ENCODE measurements at regions not wholly inside any gene's neighbourhood (a gene's known extent, or its start where the extent isn't known, plus 50 kb on each side); places are given as distances from the start of the nearest gene placed in this dataset.

DNA sequence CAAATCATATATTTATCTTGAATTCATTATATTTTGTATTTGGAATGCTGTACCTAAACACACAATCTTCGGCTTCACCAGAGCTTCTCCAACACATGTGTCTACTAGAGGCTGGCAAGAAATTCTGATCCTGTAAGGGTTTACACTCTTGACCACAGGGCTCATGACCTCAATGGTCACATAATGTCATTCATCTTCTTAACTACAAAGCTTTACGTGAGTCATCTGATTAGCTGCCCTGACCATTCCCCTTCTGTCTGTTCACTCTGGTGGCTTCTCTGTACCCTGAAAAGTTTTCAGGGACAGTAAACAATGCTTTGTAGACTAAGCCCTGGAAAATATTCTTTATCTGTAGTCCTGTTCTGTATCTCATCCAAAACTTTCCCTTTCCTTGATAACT, 423.9 kb downstream of the CMPK2 start:
- Mint-ChIP-seq H3K9me3 (no peaks in the 10 kb centered on the region), H3K36me3 (no peaks in the 10 kb centered on the region)
- POLR2A ChIA-PET = no interaction called here

GRCh38 chr2:6442252-6442985, 423.3 kb downstream of the CMPK2 start:
- Mint-ChIP-seq H3K4me3 (no peak overlapping the region), H3K27me3 (peaks cover 0 to 4% (median 0%) of the 10 kb centered on the region in 5 donors), H3K9me3 (no peaks in the 10 kb centered on the region), H3K36me3 (no peaks in the 10 kb centered on the region), H3K4me1 (no peaks in the 10 kb centered on the region), H3K27ac (no peak overlapping the region)
- POLR2A ChIA-PET = no interaction called here
- DNase-seq = no peak
- no peak for ATAC-seq

More for the DNA sequence above, 423.9 kb downstream of the CMPK2 start:
- H3K4me1 Mint-ChIP-seq = no peaks in the 10 kb centered on the region
- no peak overlapping the region for H3K4me3 Mint-ChIP-seq
- no peak for ATAC-seq
- no peak overlapping the region for H3K27ac Mint-ChIP-seq
- H3K27me3 Mint-ChIP-seq = peaks cover 0 to 4% (median 0%) of the 10 kb centered on the region in 5 donors
- no peak for DNase-seq

GRCh38 chr2:6443061-6443823, 422.5 kb downstream of the CMPK2 start:
- Mint-ChIP-seq H3K9me3 (no peaks in the 10 kb centered on the region), H3K36me3 (no peaks in the 10 kb centered on the region), H3K27ac (no peak overlapping the region), H3K4me1 (no peaks in the 10 kb centered on the region), H3K27me3 (peaks cover 0 to 6% (median 4%) of the 10 kb centered on the region in 5 donors), H3K4me3 (no peak overlapping the region)
- ATAC-seq (no peak), DNase-seq (no peak)
- POLR2A ChIA-PET = no interaction called here

DNA sequence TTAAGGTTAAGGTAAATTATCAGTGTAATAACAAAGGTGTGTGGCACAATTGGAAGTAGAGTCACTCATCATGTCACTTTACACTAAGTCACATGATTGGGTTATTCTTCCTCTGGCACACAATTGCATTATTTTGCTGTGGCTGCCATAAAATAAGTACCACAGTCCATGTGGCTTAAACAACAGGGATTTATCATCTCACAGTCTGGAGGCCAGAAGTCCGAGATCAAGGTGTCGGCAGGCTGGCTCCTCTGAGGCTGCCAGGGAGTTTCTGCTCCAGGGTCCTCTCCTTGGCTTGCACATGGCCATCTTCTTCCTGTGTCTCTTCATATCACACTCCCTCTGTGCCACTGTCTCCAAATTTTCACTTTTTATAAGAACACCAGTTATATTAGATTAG, 421.2 kb downstream of the CMPK2 start:
- ATAC-seq (no peak), DNase-seq (no peak)
- Mint-ChIP-seq H3K36me3 (no peaks in the 10 kb centered on the region), H3K27ac (no peak overlapping the region), H3K4me3 (no peak overlapping the region), H3K27me3 (peaks cover 0 to 16% (median 6%) of the 10 kb centered on the region in 5 donors), H3K9me3 (peaks cover 0 to 2% (median 0%) of the 10 kb centered on the region in 9 donors), H3K4me1 (no peaks in the 10 kb centered on the region)
- POLR2A ChIA-PET = no interaction called here

DNA sequence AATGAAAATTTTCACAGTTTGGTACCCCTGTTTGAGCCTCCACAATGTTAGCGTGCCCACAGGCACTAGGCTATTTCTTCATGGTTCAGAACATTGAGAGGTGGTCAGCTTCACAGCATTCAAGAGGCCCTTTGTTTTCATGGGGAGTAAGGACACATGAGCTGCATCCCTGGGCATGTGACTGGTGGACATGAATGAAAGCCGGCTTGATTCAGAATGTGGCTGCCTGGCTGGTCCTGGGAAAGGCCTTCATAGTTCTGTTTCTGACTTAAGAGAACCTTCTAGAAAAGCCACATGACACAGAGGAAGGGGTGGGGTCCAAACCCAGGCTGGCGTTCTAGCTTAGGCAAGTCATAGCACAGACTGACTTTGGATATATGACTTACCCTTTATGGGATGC, 420.6 kb downstream of the CMPK2 start:
- Mint-ChIP-seq H3K4me3 (no peak overlapping the region), H3K36me3 (no peaks in the 10 kb centered on the region), H3K4me1 (no peaks in the 10 kb centered on the region), H3K27me3 (peaks cover 0 to 16% (median 6%) of the 10 kb centered on the region in 5 donors), H3K27ac (no peak overlapping the region), H3K9me3 (peaks cover 0 to 2% (median 0%) of the 10 kb centered on the region in 9 donors)
- POLR2A ChIA-PET = no interaction called here
- ATAC-seq (no peak), DNase-seq (no peak)

DNA sequence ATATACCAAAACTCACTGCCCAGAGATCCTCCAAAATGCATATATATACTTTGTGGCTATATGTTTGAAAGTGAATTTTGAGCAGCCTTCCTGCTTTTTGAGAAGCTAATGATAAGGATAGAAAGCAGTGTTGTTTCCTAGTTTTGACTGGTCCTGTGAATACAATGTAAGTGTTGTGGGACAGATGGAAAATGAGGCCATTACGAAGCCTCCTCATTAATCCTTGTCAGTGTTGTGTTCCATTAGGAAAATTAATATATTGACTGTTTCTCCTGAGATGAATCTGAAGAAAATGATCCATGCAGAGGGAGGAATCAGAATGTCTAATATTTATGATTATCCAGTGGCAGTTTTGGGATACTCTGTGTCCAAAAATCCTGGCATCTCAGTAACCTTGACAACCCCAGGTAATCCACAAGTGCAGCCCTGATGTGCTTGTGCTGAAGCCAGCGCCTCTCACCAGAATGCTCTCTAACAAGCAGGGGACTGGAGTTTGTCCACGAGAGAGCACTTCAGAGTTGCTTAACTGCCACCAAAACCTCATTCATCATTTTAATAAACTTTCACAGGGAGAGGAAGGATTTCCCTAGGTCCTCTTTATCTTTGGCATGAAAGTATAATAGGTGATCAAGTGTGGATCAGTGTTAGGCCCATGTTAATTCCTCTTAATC, 418.6 kb downstream of the CMPK2 start:
- peaks cover 0 to 16% (median 6%) of the 10 kb centered on the region in 5 donors for H3K27me3 Mint-ChIP-seq
- ATAC-seq = no peak
- POLR2A ChIA-PET = no interaction called here

GRCh38 chr2:6448893-6449292, 416.8 kb downstream of the CMPK2 start:
- H3K4me3 Mint-ChIP-seq = no peak overlapping the region
- POLR2A ChIA-PET = no interaction called here
- DNase-seq (no peak), ATAC-seq (no peak)
- H3K27me3 Mint-ChIP-seq = peaks cover 0 to 16% (median 5%) of the 10 kb centered on the region in 5 donors
- no peak overlapping the region for H3K27ac Mint-ChIP-seq
- no peaks in the 10 kb centered on the region for H3K36me3 Mint-ChIP-seq
- no peaks in the 10 kb centered on the region for H3K4me1 Mint-ChIP-seq
- peaks cover 0 to 9% (median 2%) of the 10 kb centered on the region in 9 donors for H3K9me3 Mint-ChIP-seq

More for the DNA sequence above, 418.6 kb downstream of the CMPK2 start:
- DNase-seq = no peak
- Mint-ChIP-seq H3K9me3 (peaks cover 0 to 3% (median 0%) of the 10 kb centered on the region in 9 donors), H3K27ac (no peak overlapping the region), H3K4me1 (no peaks in the 10 kb centered on the region), H3K4me3 (no peak overlapping the region), H3K36me3 (no peaks in the 10 kb centered on the region)

DNA sequence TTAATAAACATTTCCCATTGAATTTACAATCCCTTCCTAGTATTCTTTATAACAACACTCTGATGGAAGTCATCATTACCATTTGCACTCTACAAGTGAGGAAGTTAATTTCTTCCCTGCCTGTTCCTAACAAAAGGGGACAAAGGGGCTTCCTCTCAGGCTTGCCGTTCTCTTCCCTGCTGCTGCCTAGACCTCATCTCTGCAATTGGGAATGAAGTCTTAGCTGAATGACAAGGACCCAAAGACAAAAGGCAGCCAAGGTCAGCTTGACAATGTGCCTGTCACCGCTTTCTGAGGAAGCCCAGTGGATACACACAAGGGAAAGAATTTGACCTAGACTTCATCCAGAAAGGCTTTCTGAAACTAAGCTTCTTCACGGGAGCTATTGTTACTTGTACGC, 416.4 kb downstream of the CMPK2 start:
- no peaks in the 10 kb centered on the region for H3K36me3 Mint-ChIP-seq
- H3K9me3 Mint-ChIP-seq = peaks cover 0 to 9% (median 2%) of the 10 kb centered on the region in 9 donors
- DNase-seq = no peak
- POLR2A ChIA-PET = no interaction called here
- peaks cover 0 to 16% (median 3%) of the 10 kb centered on the region in 5 donors for H3K27me3 Mint-ChIP-seq
- no peak for ATAC-seq
- H3K27ac Mint-ChIP-seq = no peak overlapping the region
- no peak overlapping the region for H3K4me3 Mint-ChIP-seq
- H3K4me1 Mint-ChIP-seq = no peaks in the 10 kb centered on the region

DNA sequence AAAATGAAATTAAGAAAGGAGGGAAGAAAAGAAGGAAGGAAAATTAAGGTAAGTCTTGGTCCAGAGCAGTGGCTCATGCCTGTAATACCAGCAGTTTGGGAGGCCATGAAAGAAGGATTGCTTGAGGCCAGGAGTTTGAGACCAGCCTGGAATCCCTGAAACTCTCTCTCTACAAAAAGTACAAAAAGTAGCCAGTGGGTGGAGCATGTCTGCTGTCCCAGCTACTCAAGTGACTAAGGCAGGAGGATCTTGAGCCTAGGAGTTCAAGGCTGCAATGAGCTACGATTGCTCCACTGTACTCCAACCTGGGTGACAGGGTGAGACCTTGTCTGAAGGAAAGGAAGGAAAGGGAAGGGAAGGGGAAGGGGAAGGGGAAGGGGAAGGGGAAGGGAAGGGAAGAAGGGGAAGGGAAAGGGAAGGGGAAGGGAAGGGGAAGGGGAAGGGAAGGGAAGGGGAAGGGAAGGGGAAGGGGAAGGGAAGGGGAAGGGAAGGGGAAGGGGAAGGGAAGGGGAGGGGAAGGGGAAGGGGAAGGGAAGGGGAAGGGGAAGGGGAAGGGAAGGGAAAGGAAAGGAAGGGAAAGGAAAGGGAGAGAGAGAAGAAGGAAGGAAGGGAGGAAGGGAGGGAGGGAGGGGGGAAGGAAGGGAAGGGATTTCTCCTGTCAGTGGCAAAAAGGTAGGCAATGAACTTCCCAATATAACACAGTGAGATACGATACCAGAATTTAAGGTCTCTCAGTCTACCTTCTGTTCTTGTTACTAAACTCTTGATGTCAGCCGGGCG, 412.8 kb downstream of the CMPK2 start:
- no peaks in the 10 kb centered on the region for H3K36me3 Mint-ChIP-seq
- no peaks in the 10 kb centered on the region for H3K4me1 Mint-ChIP-seq
- POLR2A ChIA-PET = no interaction called here
- no peak overlapping the region for H3K27ac Mint-ChIP-seq
- H3K4me3 Mint-ChIP-seq = no peak overlapping the region
- ATAC-seq (no peak), DNase-seq (no peak)
- peaks cover 0 to 19% (median 5%) of the 10 kb centered on the region in 9 donors for H3K9me3 Mint-ChIP-seq
- H3K27me3 Mint-ChIP-seq = peaks cover 0 to 28% (median 3%) of the 10 kb centered on the region in 5 donors

DNA sequence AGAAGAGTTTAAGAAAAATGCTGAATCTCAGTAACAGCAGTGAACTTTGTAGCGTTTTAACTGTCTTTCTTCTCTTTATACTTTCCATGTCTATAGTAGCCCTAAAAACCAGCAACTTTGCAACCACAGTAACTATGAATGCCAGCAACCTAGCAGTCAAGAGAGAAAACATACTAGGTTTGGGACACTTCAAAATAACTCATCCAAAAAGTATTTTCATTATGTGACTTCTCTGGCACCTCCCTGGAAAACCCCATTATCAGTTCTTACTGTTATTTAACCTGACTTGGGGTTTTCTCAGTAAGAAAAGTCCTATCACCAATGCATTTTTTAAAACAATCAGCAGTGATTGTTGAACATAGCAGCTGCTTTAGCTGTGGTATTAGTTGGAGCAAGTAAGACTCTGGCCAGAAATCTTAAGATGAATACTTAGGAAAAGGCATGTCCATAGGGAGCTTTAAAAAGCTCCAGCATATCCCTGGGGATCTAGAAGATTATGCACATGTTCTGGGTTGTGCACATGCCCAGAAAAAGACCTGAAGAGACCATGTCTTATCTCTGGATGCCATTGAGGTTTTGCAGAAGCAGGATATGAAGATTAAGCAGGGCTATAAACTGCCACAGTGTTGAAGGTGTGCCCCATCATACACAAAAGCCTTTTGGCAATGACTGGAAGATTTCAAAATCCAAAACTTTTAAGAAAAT, 411.3 kb downstream of the CMPK2 start:
- no peak for ATAC-seq
- peaks cover 0 to 19% (median 5%) of the 10 kb centered on the region in 9 donors for H3K9me3 Mint-ChIP-seq
- no peak overlapping the region for H3K27ac Mint-ChIP-seq
- DNase-seq = no peak
- peaks cover 0 to 14% (median 2%) of the 10 kb centered on the region in 5 donors for H3K27me3 Mint-ChIP-seq
- H3K4me3 Mint-ChIP-seq = no peak overlapping the region
- no peaks in the 10 kb centered on the region for H3K4me1 Mint-ChIP-seq
- POLR2A ChIA-PET = no interaction called here
- H3K36me3 Mint-ChIP-seq = no peaks in the 10 kb centered on the region

DNA sequence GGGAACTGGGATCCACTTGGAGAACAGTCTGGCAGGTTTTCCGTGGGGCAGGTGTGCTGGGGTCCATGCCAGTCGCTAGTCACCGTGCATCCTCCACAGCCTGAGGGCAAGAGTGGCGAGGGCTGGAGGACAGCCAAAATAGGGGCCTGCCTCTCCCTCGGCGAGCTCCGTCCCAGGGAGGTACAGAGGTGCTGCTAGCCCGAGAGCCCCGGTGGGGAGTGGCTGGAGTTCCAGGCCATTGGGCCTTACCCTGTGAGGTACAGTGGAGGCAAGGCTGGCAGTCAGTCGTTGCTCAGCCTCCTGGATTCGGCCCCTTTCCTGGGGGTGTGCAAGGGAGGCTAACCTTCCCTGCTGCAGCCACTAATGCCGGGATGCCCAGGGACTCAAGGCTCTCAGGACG, 406.6 kb downstream of the CMPK2 start:
- Mint-ChIP-seq H3K27me3 (peaks cover 0 to 23% (median 1%) of the 10 kb centered on the region in 5 donors), H3K36me3 (no peaks in the 10 kb centered on the region), H3K27ac (no peak overlapping the region), H3K4me1 (no peaks in the 10 kb centered on the region), H3K4me3 (no peak overlapping the region), H3K9me3 (peaks cover 0 to 11% (median 4%) of the 10 kb centered on the region in 9 donors)
- no peak for ATAC-seq
- DNase-seq = no peak
- POLR2A ChIA-PET = no interaction called here

DNA sequence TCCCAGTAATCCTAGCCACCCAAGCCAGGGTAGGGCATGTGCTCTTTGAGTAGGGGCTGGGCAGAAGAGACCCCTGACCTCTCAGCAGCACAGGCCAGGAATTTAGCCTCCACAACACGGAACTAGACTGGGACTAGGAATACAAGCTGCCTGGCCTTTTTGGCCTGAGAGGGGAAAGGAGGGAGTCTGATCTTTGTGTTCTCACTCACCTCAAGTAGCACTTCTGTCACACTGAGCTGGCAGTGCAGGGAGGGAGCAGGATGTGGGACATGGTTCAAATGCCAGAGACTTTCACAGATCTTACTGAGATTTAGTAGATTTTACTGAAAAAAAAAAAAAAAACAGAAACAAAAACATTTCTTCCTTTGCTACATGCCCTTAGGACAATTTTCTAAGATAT, 395.2 kb downstream of the CMPK2 start:
- ATAC-seq (no peak), DNase-seq (no peak)
- Mint-ChIP-seq H3K36me3 (no peaks in the 10 kb centered on the region), H3K4me3 (no peak overlapping the region), H3K4me1 (peaks cover 0 to under 1% (median 0%) of the 10 kb centered on the region in 4 donors), H3K9me3 (peaks cover 0 to 15% (median 4%) of the 10 kb centered on the region in 9 donors), H3K27me3 (peaks cover 0 to 15% (median 6%) of the 10 kb centered on the region in 5 donors), H3K27ac (no peak overlapping the region)
- POLR2A ChIA-PET = no interaction called here
